ENCODE measurements at regions not wholly inside any gene's neighbourhood (a gene's known extent, or its start where the extent isn't known, plus 50 kb on each side); places are given as distances from the start of the nearest gene placed in this dataset.

DNA sequence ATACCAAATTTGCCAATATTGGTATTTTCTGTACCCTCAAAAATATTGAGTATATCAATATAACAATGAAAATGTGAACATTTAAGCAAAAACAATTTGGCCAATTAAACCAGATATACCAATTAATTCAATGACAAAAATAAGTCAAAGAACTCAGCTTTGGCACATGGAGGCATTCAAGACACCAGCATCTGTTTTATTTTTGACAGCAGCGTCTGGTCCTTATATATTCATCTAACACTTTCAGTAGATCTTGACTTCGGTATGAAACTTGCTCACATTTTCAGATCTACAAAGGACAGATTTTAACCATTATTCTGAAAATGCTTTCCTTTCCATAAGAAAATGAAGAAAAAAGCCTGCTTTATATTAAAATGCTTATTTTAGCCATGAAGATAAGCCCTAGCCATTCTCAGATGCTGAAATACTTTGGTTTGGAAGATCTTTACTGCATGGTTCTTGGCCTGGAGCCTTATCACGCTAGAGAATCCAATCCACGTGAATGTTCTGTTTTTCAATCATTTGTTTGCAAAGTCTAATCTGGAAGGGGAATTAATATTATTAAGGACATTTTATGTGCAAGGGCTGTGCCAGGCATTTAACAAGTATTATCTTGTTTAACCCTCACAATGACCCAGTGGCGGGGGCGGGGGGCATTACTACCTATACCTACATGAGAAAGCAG, 132.2 kb downstream of the DLEU7 start:
- no peak overlapping the region for H2AFZ ChIP-seq (ENCODE audit: low read length)
- Mint-ChIP-seq H3K4me3 (no peak overlapping the region), H3K27ac (no peak overlapping the region), H3K27me3 (ENCODE audit: low read depth) (no peaks in the 10 kb centered on the region; the same call in 1 of the 2 replicates), H3K36me3 (ENCODE audit: insufficient read depth in 1 of 3, low read depth in 3 of 3) (no peaks in the 10 kb centered on the region; a peak in 1 of 7 replicates), H3K9me3 (no peaks in the 10 kb centered on the region), H3K4me1 (peaks cover 4 to 8% of the 10 kb centered on the region in 2 experiments)
- no peak overlapping the region for H3K9ac ChIP-seq (ENCODE audit: extremely low read depth, insufficient read length, low read length)
- H2BK20ac ChIP-seq (ENCODE audit: low read depth, low read length, poor library complexity, severe bottlenecking), result no peak overlapping the region
- no peak overlapping the region for H2BK5ac ChIP-seq (ENCODE audit: insufficient read length, low read length)
- no peaks in the 10 kb centered on the region for H4K20me1 ChIP-seq (ENCODE audit: control insufficient read depth, insufficient read depth, insufficient read length)
- H2BK12ac ChIP-seq (ENCODE audit: insufficient read length, low read depth, low read length), result no peak overlapping the region
- no peaks in the 10 kb centered on the region for H3K79me2 ChIP-seq (ENCODE audit: insufficient read depth, low read length)
- no peak overlapping the region for H3K18ac ChIP-seq (ENCODE audit: insufficient read length, low read depth, low read length)
- TF ChIP-seq, protein P1, sequence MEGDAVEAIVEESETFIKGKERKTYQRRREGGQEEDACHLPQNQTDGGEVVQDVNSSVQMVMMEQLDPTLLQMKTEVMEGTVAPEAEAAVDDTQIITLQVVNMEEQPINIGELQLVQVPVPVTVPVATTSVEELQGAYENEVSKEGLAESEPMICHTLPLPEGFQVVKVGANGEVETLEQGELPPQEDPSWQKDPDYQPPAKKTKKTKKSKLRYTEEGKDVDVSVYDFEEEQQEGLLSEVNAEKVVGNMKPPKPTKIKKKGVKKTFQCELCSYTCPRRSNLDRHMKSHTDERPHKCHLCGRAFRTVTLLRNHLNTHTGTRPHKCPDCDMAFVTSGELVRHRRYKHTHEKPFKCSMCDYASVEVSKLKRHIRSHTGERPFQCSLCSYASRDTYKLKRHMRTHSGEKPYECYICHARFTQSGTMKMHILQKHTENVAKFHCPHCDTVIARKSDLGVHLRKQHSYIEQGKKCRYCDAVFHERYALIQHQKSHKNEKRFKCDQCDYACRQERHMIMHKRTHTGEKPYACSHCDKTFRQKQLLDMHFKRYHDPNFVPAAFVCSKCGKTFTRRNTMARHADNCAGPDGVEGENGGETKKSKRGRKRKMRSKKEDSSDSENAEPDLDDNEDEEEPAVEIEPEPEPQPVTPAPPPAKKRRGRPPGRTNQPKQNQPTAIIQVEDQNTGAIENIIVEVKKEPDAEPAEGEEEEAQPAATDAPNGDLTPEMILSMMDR (conservative IDR thresholded peaks at IDR 0.05), result no peak
- H4K5ac ChIP-seq (ENCODE audit: insufficient read length, low read depth, low read length), result no peak overlapping the region
- H4K91ac ChIP-seq (ENCODE audit: insufficient read length, low read depth, low read length), result no peak overlapping the region
- WGBS (ENCODE audit: extremely low coverage, insufficient read length, low lambda C conversion rate), result no CpG with 5 or more reads among the region's 6 CpGs
- H3K4me1 ChIP-seq (ENCODE audit: insufficient read depth, low read length), result no peaks in the 10 kb centered on the region
- H3K79me1 ChIP-seq (ENCODE audit: insufficient read depth, low read depth, low read length, poor library complexity, severe bottlenecking), result no peaks in the 10 kb centered on the region
- no peak overlapping the region for H2AK5ac ChIP-seq (ENCODE audit: insufficient read length, low read length)
- no peak overlapping the region for H2BK120ac ChIP-seq (ENCODE audit: low read depth, low read length, poor library complexity, severe bottlenecking)
- H3K4me2 ChIP-seq (ENCODE audit: insufficient read depth, insufficient read length, low read length), result no peak overlapping the region
- DNase-seq, result no peak
- no peak overlapping the region for H2BK15ac ChIP-seq (ENCODE audit: low read depth, low read length)
- H3K14ac ChIP-seq (ENCODE audit: insufficient read depth, low read length), result no peak overlapping the region
- no peaks in the 10 kb centered on the region for H3K9me3 ChIP-seq (ENCODE audit: control insufficient read depth, low read depth, low read length)
- H3K23me2 ChIP-seq (ENCODE audit: insufficient read length, low read depth, low read length, poor library complexity, severe bottlenecking), result no peaks in the 10 kb centered on the region
- no peak overlapping the region for H3K27ac ChIP-seq (ENCODE audit: insufficient read length, low read depth, low read length)
- H3K4ac ChIP-seq (ENCODE audit: low read depth, low read length), result no peak overlapping the region
- no peak overlapping the region for H3T11ph ChIP-seq (ENCODE audit: low read length)
- H3K27me3 ChIP-seq (ENCODE audit: insufficient read depth, low read length), result no peaks in the 10 kb centered on the region
- H3K56ac ChIP-seq (ENCODE audit: insufficient read length, low read depth, low read length), result no peak overlapping the region
- H4K8ac ChIP-seq (replicated peaks; ENCODE audit: insufficient read length, low read depth, low read length), result no peak overlapping the region
- no peak overlapping the region for H3K23ac ChIP-seq (ENCODE audit: insufficient read length, low read depth, low read length)

Measured in H9 (cell line).